CD4-positive, alpha-beta T cell treated with Interleukin-17A for 4 hours (primary cell): ENCODE measurements at regions not wholly inside any gene's neighbourhood (a gene's known extent, or its start where the extent isn't known, plus 50 kb on each side); places are given as distances from the start of the nearest gene placed in this dataset.

Experiments
- DNase-seq: peaks from one replicate; pipeline ENCODE4 v3.0.0-alpha.2; 2020; ENCODE audit warnings: mixed read lengths

DNA sequence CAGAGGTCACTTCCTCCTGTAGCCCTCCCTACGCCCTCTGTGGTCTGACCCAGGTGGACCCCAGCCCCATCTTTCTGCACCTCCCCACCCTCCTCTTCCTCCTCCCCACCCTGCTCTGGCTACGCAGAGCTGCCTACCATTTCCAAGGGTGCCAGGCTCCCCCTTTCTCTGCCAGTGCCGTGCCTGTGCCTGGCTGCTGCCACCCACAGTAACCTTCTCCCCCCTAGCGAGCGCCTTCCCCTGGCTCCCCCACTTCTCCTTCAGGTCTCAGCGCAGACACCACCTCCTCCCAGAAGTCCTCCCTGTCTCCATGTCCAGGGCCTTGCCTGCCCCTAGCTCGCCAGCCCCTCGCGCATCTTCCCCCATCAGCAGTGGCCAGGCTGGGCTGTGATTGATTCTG is 471.5 kb downstream of the PTPRU start:
- DNase-seq = no peak

DNA sequence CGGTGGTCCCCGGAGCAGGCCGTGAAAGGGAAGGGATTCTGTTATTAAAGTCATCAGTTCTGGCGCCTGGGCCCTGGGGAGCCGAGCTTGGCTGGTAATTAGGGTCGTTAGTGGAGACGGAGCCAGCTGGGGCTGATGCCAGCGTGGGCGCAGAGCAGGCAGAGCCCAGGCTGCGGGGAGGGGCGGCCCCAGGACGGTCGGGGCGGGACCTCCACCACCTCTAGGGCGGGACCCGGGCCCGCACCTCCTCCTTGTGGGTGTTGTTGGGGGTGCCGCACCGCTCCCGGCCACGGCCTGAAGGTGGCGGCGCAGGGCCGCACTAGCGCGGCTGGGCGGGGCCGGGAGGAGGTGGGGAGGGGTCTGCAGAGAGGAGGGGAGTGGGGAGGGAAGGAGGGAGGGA is 470.6 kb downstream of the PTPRU start:
- DNase-seq = no peak

DNA sequence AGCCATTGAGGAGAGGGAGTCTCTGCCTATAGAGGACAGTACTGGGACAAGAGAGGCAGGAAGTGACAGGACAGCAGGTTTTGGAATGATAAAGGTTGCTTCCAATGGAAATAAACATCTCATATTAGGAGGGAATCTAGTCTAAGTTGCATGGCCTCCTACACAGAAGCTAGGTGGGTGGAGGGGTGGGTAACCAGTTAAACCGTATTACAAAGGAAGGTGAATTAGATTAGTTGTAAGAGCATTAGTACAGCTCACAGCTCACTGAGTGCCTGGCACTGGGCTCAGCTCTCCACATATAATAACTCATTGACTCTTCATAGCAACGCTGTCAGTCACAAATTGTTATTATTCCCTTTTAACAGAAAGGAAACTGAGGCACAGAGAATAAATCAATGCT is 468.1 kb downstream of the PTPRU start:
- no peak for DNase-seq

DNA sequence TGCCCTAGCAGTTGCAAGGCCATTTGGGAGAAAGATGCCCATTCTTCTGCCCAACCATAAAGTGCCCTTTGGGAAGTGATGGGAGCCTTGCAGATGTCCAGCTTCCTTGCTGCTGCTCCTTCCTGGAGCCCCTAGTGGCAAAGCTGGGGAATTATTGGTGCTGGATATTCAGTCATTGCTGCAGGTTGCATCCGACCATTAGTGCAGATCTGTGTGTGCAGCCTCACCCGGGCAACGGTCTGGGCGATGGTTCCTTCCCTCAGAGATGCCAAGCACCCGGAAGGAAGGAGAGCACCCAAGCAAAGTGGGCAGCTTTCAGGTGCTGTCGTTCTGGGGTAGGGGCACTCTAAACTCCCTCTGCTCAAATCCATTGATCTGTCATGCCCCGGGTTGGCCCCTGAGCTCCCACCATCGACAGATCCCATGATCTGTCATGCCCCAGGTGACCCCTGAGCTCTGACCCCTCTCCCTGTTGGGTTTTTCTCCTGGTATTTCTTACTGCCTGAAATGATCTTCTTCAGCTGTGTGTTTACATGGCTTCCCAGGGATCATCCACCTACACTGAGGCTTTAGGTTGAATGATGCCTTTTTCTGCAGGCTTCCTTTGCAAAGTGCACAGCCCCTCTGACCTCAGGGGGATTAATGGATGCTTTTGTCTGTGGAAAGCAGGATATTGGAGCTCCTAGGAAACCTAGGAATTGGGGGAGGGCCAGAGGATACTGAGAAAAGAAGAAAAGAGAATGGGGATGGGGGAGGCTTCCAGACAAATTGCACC is 467.5 kb downstream of the PTPRU start:
- no peak for DNase-seq

DNA sequence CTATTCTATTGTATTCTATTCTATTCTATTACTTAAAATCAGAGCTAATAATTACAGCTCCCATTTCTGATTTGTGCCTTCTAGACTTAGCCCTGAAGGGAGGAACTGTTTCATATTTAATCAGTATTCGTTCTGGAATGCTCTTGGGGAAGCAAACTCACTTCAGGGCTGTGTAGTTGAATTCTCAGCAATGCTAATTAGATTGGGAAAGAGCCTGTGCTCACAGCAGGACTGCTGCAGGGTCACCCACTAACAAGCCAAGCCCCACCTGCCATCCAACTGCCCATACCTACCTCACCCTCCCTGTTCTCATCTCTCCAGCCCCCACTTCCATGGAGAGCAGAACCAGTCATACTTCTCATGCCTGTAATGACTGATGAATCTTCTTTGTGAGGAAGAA is 464.2 kb downstream of the PTPRU start:
- DNase-seq = no peak

DNA sequence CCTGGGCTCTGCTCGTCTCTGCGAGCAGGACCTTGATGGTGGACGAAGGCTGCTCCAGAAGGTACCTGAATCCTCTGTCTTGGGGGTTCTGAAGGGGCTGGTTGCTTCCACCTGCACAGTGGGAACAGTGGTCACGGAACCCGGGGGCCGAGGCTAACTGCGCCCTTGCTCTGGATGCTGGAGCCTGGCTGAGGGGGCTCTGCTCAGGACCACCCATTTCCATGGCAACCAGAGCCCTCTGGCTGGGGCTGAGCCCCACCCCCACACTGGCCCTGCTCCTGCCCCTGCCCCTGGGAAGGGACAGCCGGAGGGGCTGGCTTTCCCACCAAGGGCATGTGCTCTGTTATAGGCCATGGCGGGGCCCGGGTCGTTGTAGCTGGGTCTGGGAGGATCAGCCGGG is 462.3 kb downstream of the PTPRU start:
- no peak for DNase-seq

DNA sequence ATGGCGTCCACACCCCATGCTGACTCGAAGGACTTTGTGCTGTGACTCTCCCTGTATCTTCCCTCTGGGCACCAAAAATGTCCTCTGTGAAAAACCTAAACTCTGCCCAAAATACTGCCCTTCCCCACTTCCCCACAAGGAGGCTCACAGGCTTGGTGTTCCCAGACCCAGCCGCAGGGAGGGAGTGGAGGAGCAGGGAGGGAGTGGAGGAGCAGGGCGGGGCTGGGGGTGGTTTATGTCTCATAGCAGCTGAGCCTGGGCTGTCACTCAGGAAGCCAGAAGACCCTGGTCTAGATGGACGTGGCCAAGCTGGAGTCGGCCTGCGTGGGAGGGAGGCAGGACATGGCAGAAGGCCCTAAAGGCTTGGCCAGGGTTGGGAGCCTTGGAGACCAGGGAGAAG is 461.7 kb downstream of the PTPRU start:
- DNase-seq = no peak

DNA sequence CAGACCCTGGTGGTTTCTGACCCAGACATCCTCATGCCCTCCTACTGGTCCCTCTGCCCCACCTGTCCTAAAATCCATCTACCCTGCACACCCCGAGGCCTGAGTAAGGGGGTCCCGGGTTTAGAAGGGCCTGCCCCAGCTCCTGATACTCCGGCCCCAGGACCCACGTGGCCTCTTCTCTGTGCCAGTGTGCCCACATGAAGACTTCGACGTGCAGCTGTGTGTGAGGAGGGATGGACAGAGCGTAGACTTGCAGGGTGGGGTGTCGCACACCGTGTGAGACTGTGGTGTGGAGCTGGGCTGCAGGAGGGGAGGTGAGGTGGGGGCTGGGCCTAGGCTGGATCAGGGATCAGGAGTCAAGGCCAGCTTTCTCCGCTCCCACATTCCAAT is 461.1 kb downstream of the PTPRU start:
- no peak for DNase-seq

DNA sequence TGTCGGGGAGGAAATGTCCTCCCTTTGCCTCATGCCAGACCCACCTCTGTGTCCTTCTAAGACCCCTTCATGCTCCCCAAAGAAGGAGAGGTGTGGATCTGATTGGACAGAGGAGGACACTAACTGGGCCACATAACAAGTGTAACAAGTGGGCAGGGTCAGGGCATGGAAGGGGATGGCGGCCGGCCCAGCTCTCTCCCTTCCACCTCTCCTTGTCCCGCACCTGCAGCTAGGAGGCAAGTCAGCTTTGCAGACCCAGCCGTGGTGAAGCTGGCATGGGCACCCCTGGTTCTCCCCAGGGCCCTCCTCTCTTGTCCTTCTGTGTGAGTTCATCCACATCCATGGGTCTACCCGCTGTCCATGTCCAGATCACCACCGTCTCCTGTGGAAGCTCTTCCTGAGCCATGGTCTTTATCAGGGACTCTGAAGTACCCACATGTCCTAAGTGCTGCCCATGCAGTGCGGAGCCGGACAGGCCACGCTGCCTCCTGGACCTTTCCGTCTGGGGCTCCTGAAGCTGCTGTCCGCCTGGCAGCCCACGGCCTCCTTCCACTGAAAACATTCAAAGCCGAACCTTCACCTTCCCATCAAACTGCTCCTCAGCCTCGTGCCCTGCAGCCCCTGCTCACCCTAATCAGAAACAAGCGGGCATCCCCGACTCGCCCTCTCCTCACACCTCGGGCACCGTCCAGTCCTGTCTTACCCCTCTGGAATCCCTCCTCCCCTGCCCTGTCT is 460.5 kb downstream of the PTPRU start:
- DNase-seq = no peak

DNA sequence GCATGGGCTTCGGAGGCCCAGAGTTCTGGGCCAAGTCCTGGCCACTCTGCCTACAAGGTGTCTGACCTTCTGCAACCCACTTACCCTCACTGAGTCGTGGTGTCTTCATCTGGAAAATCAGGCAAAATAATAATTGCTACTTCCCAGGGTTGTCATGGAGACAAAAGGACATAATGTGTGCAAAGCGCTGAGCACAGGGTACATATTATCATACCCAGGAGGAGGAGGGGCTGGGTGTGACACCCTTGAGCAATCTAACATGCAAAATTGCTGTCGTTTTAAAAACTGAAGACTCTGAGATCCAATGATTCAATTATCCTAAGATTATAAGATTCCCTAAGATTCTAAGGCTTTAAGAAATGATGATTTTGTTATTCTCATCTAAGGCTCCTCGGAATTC is 459.5 kb downstream of the PTPRU start:
- DNase-seq = no peak

DNA sequence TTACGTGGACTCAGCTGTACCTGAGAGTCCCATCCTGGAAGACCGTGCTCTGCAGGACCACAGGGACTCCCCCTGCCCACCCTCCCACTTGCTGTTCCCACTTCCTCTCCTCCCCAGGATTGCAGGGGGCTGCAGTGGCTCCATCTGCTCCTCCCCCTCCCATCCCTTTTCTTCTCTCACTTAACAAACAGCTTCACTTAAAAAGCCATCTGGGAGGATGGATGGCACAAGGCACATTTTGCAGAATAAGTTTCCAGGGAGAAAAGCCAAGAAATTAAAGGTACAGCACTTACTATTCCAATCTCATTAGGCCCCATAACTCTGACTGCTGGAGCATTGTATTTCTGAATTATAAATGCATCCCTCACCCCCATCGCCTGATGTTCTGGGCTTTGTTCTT is 458.7 kb downstream of the PTPRU start:
- DNase-seq = no peak

DNA sequence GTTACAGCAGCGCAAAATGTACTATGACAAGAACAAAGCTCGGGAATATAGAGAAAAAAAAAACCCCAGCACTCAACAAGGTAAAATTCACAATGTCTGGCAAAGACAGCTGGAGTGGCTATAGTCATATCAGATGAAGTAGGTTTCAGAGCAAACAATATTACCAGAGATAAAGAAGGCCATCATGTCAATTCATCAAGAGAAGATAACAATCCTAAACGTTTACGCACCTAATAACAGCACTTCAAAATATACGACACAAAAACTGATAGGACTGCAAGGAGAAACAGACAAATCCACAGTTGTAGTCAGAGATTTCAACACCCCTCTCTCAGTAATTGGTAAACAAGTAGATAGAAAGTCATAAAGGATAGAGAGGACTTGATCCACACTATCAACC is 455.2 kb downstream of the PTPRU start:
- no peak for DNase-seq

DNA sequence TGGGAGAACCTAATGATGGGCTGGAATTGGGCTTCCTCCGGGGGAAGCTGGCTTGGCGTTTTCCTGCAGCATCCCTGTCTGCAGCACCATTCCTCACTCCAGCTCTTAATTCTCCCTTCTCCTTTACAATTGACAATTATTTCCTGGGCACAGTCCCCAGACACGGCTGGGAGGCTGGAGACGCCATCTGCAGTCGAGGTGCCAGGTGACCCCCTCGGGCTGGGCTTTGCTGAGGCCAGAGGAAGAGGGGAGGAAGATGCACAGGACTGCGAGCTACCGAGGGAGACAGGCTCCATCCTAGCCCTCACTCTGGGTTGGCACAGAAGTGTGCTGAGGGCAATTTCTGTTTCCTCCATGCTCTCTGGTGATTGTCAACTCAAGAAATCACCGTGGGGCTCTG is 453.8 kb downstream of the PTPRU start:
- DNase-seq = no peak

DNA sequence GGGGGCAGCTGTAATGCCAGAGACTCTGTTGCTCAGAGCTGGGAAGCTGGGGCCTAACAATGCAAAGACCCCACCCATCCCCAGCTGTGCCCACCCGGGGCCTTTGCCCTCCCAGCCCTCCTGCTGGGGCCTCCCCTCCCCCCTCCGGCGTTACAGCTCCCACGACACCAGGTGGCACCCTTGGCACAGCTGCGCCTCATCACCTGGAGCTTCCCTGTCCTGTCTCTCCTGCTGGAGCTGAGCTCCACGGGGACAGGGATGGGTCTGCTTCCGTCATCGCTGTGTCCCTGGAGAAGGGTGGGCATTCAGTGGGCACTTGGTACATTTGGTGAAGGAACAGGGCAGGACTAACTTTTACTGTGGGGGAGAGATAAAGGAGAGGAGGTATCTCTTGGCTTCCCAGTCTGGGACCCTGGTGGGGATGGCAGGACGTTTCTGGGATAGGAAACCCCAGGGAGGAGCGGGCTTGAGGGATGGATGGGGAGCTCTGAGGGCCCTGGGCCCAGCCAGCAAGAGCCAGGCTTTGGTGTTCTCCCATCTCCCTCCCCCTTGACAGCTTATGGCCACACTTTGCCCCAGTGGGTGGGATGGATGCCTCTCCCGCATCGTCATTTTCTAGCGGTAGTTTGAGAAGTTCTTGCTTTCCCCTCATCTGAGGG is 453.2 kb downstream of the PTPRU start:
- DNase-seq = no peak

DNA sequence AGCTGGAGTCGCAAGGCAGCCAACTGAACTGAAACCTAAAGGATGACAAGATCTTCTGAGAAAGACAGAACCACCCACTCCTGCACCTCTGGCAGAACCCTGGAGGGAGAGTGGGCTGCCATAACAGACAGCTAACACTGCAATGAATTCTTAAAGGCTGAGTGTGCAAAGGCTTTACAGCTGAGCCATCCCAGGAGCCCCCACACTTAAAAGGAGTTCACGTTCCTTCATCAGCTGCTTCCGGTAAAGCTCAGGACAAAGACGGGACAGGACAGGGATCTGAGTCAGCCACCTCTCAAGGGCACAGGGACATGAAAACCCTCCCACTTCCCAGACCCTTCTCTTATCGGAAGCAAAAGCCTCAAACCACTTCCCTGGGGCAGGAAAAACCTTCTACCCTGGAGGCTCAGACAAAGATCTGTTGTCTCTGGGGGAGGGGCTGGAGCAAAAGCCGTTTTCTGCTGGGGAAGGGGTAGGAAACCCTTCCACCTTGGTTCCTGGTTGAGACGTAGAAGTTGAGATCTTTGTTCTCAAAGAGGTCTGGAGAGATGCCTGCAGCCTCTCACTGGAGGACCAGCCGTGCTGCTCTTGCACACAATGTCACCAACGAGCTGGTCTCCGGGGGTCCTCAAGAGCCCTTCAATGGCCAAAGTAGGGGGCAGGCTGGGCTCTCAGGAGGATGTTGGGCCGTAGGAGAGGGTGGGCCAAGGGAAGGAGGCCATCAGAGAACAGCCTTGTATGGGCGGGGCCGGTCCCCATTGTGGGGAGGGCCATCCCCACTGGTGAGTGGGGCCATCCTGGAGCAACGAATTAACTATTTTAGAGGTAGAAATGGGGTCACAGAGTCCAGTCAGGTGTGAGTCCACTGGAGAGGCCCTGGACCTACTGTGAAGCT is 452.4 kb downstream of the PTPRU start:
- no peak for DNase-seq

DNA sequence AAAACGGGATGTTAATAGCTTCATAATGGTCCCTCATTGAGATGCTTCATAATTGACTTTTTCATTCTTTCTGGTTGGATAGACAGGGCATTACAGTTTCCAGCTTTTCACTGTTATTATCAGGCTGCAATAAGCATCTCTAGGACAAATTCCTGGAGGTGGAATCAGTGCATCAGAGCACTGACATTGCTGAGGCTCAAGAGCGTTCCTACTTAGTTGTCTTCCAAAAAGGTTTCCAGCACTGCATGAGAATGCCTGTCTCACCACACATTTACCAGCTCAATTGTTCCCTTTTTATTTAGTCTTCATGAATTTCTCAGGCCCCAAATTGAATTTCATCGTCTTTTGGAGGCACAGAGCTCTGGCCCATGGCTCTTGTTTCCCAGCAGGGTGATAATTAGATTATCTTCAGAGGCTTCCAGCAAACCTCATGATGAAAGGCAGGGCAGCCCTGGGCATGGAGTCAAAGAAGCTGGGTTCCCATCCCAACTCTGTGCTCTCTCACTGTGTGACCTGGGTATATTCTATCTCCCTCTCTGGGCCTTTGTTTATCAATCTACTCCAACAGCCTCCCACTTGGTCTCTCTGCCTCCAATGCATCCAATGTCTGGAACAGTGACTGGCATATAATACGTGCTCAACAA is 451.4 kb downstream of the PTPRU start:
- DNase-seq = no peak

DNA sequence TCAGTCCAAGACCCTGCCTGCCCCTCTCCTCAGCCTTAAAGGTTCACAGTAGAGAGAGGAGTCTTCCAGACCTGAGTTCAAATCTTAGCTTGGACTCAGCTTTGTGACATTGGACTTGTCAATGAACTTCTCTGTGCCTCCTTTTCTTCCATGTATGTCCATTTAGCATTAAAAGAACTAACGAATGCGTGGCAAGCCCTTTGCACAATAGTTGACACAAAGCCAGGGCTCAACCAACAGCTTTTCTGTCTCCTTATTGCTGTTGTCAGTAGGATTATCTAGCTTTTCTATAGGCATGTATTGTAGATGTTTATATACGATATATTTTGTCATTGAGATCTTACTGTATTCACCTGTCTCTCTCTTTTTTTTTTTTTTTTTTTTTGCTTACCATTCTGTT is 450.8 kb downstream of the PTPRU start:
- no peak for DNase-seq

DNA sequence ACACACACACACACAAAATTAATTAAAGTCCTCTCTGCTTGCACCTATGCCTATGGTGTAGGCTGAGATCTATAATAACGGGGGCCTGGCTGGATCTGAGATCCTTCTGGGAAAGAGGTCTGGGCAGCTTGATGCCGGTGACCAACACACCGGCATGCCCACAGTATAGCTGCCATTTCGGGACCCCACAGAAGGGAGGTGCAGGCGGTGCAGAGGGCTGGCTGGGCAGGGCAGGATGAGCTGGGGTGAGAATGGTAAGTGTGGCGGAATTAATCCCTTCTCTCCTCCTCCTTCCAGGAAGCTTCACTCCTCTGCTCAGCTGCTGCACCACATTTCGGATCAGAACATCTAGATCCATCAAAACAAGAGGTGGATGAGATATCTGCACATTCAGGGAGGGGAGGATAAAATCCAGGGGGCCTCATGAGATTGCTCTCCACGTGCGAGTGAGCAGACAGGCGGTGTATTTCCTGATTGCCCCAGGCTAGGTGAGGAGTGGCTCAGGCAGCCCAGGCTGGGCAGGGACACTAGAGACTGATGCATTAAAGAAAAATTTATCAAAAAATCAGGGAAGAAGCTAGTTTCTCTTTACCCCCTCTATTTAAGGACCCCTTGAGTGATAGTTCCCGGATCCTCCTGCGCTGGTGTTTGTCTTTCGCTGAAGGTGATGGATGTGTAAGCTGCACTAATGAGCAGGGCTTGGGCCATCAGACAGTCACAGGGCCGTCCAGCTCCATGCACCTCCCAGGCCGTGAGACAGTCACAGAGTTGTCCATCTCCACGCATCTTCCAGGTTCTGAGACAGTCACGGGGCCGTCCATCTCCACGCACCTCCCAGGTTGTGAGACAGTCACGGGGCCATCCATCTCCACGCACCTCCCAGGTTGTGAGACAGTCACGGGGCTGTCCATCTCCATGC is 449.9 kb downstream of the PTPRU start:
- DNase-seq = no peak

DNA sequence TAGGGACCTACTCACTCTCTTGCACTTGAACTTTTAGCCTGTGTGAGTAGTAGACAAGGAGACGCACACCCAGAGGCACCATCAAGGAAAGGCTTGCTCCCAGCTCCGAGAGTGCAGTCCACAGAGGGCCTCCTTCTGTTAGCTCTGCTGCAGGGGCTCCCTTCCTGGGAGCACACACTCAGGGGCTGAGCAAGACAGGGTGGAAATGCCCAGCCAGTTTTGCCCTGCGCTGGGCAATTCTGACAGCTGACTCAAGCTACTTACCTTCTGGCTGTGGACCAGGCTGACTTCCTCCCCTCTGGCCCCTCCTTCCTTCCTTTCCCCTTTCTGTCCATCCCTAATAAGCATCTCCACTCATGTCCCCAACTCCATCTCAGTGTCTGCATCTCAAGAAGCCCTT is 449.1 kb downstream of the PTPRU start:
- DNase-seq = no peak

DNA sequence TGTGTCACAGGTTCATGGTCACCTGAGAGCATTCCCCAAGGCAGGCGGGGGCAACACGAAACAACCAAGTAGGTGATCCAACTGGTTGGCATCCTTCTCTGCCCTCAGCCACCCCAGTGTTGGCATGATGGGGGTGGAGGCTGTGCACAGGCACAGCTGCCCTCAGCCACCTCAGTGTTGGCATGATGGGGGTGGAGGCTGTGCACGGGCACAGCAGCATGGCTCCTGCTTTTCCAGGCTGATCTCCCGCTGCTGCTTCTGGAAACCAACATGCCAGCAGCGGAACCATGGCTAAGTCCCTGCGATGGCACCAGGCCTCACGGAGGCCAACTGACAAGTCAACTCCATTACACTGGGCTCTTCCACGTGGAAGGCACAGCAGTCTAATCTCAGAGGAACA is 447.8 kb downstream of the PTPRU start:
- no peak for DNase-seq

DNA sequence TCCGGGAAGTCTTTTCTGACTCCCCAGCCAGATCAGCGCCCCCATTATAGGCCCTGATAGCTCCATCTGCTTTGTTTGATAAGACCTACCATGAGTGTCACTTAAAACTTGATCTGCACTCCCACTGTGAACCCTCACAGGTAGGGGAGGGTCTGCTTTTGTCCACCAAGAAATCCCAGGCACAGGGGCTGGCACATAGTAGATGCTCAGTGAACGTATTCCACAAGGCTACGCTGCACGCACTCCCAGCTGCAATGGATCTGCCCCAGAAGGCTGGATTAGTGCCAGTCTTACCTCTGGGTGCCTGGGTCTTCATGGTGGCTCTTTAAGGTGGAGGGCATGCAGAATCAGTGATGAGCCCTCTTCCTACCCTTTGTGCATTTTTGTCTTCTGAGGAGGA is 447.1 kb downstream of the PTPRU start:
- no peak for DNase-seq

DNA sequence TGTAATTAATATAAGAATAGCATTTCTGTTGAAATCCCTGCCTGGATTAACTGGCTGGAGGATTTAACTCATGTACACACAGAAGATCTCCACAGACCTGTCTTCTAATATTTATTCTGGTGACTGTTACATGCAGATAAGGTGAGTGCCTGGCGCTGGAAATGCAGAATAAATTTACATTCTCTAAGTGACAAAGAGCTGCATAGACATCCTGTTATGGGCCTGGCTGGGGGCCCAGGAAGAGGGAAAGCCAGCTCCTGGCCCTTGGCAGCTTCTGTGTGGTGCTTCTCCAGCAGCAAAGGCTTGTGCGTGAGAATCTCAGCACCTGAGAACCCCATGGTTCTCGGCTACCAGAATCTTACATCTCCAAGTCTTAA is 446.6 kb downstream of the PTPRU start:
- DNase-seq = no peak
